ENCODE measurements at regions not wholly inside any gene's neighbourhood (a gene's known extent, or its start where the extent isn't known, plus 50 kb on each side); places are given as distances from the start of the nearest gene placed in this dataset.

GRCh38 chr5:180423598-180423997 lies 70.5 kb upstream of the GFPT2 start:
- ChIA-PET CTCF (interaction anchor here (1.2 to 1.5 kb wide), 2 partner anchors 17 to 95 kb away, joined by 3 to 4 read pairs; no protein-coding TSS in a partner anchor), POLR2A (no interaction called here)
- no peak overlapping the region for H3K4me3 Mint-ChIP-seq
- peaks cover 8% of the 10 kb centered on the region for H3K4me1 Mint-ChIP-seq
- DNase-seq (ENCODE audit: low spot score) (no peak), ATAC-seq (0 out of 2 replicates have a peak, but pooled peaks have one; percentile 38)
- TF ChIP-seq, protein P1, sequence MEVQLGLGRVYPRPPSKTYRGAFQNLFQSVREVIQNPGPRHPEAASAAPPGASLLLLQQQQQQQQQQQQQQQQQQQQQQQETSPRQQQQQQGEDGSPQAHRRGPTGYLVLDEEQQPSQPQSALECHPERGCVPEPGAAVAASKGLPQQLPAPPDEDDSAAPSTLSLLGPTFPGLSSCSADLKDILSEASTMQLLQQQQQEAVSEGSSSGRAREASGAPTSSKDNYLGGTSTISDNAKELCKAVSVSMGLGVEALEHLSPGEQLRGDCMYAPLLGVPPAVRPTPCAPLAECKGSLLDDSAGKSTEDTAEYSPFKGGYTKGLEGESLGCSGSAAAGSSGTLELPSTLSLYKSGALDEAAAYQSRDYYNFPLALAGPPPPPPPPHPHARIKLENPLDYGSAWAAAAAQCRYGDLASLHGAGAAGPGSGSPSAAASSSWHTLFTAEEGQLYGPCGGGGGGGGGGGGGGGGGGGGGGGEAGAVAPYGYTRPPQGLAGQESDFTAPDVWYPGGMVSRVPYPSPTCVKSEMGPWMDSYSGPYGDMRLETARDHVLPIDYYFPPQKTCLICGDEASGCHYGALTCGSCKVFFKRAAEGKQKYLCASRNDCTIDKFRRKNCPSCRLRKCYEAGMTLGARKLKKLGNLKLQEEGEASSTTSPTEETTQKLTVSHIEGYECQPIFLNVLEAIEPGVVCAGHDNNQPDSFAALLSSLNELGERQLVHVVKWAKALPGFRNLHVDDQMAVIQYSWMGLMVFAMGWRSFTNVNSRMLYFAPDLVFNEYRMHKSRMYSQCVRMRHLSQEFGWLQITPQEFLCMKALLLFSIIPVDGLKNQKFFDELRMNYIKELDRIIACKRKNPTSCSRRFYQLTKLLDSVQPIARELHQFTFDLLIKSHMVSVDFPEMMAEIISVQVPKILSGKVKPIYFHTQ (CRISPR knock-in tag; IDR thresholded peaks at IDR 0.05), result no peak
- TF ChIP-seq ZNF423 (CRISPR knock-in tag; IDR thresholded peaks at IDR 0.05) (no peak), SMAD3 (CRISPR knock-in tag; IDR thresholded peaks at IDR 0.05; ENCODE audit: borderline replicate concordance) (no peak)
- TF ChIP-seq, protein P2, sequence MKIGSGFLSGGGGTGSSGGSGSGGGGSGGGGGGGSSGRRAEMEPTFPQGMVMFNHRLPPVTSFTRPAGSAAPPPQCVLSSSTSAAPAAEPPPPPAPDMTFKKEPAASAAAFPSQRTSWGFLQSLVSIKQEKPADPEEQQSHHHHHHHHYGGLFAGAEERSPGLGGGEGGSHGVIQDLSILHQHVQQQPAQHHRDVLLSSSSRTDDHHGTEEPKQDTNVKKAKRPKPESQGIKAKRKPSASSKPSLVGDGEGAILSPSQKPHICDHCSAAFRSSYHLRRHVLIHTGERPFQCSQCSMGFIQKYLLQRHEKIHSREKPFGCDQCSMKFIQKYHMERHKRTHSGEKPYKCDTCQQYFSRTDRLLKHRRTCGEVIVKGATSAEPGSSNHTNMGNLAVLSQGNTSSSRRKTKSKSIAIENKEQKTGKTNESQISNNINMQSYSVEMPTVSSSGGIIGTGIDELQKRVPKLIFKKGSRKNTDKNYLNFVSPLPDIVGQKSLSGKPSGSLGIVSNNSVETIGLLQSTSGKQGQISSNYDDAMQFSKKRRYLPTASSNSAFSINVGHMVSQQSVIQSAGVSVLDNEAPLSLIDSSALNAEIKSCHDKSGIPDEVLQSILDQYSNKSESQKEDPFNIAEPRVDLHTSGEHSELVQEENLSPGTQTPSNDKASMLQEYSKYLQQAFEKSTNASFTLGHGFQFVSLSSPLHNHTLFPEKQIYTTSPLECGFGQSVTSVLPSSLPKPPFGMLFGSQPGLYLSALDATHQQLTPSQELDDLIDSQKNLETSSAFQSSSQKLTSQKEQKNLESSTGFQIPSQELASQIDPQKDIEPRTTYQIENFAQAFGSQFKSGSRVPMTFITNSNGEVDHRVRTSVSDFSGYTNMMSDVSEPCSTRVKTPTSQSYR (CRISPR knock-in tag; IDR thresholded peaks at IDR 0.05), result no peak
- TF ChIP-seq, protein P3, sequence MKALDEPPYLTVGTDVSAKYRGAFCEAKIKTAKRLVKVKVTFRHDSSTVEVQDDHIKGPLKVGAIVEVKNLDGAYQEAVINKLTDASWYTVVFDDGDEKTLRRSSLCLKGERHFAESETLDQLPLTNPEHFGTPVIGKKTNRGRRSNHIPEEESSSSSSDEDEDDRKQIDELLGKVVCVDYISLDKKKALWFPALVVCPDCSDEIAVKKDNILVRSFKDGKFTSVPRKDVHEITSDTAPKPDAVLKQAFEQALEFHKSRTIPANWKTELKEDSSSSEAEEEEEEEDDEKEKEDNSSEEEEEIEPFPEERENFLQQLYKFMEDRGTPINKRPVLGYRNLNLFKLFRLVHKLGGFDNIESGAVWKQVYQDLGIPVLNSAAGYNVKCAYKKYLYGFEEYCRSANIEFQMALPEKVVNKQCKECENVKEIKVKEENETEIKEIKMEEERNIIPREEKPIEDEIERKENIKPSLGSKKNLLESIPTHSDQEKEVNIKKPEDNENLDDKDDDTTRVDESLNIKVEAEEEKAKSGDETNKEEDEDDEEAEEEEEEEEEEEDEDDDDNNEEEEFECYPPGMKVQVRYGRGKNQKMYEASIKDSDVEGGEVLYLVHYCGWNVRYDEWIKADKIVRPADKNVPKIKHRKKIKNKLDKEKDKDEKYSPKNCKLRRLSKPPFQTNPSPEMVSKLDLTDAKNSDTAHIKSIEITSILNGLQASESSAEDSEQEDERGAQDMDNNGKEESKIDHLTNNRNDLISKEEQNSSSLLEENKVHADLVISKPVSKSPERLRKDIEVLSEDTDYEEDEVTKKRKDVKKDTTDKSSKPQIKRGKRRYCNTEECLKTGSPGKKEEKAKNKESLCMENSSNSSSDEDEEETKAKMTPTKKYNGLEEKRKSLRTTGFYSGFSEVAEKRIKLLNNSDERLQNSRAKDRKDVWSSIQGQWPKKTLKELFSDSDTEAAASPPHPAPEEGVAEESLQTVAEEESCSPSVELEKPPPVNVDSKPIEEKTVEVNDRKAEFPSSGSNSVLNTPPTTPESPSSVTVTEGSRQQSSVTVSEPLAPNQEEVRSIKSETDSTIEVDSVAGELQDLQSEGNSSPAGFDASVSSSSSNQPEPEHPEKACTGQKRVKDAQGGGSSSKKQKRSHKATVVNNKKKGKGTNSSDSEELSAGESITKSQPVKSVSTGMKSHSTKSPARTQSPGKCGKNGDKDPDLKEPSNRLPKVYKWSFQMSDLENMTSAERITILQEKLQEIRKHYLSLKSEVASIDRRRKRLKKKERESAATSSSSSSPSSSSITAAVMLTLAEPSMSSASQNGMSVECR (CRISPR knock-in tag; IDR thresholded peaks at IDR 0.05; ENCODE audit: borderline replicate concordance), result no peak
- no peaks in the 10 kb centered on the region for H3K36me3 Mint-ChIP-seq
- no peaks in the 10 kb centered on the region for H3K27me3 Mint-ChIP-seq (ENCODE audit: low read depth)
- H3K9me3 Mint-ChIP-seq, result peaks cover 9% of the 10 kb centered on the region
- H3K27ac Mint-ChIP-seq, result peak overlapping the region; percentile 37; the same call in 1 of the 2 replicates

DNA sequence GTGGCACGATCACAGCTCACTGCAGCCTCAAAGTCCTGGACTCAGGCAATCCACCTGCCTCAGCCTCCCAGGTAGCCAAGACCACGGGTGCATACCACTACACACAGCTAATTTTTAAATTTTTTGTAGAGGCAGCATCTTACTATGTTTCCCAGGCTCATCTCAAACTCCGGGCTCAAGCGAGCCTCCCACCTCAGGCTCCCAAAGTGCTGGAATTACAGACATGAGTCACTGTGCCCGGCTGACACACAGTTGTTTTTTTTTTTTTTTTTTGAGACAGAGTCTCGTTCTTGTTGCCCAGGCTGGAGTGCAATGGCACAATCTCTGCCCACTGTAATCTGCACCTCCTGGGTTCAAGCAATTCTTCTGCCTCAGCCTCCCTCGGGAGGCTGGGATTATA lies 70.1 kb upstream of the CNOT6 start:
- Mint-ChIP-seq H3K4me1 (peaks cover 4% of the 10 kb centered on the region; the same call in 1 of the 2 replicates), H3K27me3 (ENCODE audit: low read depth) (no peaks in the 10 kb centered on the region), H3K4me3 (no peak overlapping the region), H3K36me3 (no peaks in the 10 kb centered on the region), H3K27ac (no peak overlapping the region), H3K9me3 (peaks cover 9% of the 10 kb centered on the region)
- no peak for DNase-seq (ENCODE audit: low spot score)
- ChIA-PET POLR2A (no interaction called here), CTCF (interaction anchor here (0.6 kb wide), 1 partner anchor 125 kb away, joined by 3 read pairs; no protein-coding TSS in a partner anchor)
- ATAC-seq, result no peak
- TF ChIP-seq E2F5 (CRISPR knock-in tag; IDR thresholded peaks at IDR 0.05), result no peak
- TF ChIP-seq, protein P4, sequence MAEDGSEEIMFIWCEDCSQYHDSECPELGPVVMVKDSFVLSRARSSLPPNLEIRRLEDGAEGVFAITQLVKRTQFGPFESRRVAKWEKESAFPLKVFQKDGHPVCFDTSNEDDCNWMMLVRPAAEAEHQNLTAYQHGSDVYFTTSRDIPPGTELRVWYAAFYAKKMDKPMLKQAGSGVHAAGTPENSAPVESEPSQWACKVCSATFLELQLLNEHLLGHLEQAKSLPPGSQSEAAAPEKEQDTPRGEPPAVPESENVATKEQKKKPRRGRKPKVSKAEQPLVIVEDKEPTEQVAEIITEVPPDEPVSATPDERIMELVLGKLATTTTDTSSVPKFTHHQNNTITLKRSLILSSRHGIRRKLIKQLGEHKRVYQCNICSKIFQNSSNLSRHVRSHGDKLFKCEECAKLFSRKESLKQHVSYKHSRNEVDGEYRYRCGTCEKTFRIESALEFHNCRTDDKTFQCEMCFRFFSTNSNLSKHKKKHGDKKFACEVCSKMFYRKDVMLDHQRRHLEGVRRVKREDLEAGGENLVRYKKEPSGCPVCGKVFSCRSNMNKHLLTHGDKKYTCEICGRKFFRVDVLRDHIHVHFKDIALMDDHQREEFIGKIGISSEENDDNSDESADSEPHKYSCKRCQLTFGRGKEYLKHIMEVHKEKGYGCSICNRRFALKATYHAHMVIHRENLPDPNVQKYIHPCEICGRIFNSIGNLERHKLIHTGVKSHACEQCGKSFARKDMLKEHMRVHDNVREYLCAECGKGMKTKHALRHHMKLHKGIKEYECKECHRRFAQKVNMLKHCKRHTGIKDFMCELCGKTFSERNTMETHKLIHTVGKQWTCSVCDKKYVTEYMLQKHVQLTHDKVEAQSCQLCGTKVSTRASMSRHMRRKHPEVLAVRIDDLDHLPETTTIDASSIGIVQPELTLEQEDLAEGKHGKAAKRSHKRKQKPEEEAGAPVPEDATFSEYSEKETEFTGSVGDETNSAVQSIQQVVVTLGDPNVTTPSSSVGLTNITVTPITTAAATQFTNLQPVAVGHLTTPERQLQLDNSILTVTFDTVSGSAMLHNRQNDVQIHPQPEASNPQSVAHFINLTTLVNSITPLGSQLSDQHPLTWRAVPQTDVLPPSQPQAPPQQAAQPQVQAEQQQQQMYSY (CRISPR knock-in tag; IDR thresholded peaks at IDR 0.05), result no peak
- no peak for TF ChIP-seq RORB (CRISPR knock-in tag; IDR thresholded peaks at IDR 0.05)
- no peak for TF ChIP-seq TEAD1 (CRISPR knock-in tag; IDR thresholded peaks at IDR 0.05)
- no peak for TF ChIP-seq ZNF219 (CRISPR knock-in tag; IDR thresholded peaks at IDR 0.05; ENCODE audit: borderline replicate concordance)
- TF ChIP-seq ATF3 (CRISPR knock-in tag; conservative IDR thresholded peaks at IDR 0.05), result no peak
- TF ChIP-seq CDX4 (CRISPR knock-in tag; IDR thresholded peaks at IDR 0.05; ENCODE audit: borderline replicate concordance), result no peak
- TF ChIP-seq CREM (CRISPR knock-in tag; IDR thresholded peaks at IDR 0.05), result no peak
- TF ChIP-seq ZNF317 (CRISPR knock-in tag; IDR thresholded peaks at IDR 0.05; ENCODE audit: borderline replicate concordance, low read depth), result no peak
- TF ChIP-seq, protein P5, sequence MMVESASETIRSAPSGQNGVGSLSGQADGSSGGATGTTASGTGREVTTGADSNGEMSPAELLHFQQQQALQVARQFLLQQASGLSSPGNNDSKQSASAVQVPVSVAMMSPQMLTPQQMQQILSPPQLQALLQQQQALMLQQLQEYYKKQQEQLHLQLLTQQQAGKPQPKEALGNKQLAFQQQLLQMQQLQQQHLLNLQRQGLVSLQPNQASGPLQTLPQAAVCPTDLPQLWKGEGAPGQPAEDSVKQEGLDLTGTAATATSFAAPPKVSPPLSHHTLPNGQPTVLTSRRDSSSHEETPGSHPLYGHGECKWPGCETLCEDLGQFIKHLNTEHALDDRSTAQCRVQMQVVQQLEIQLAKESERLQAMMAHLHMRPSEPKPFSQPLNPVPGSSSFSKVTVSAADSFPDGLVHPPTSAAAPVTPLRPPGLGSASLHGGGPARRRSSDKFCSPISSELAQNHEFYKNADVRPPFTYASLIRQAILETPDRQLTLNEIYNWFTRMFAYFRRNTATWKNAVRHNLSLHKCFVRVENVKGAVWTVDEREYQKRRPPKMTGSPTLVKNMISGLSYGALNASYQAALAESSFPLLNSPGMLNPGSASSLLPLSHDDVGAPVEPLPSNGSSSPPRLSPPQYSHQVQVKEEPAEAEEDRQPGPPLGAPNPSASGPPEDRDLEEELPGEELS (CRISPR knock-in tag; IDR thresholded peaks at IDR 0.05), result no peak
- TF ChIP-seq MYBL2 (CRISPR knock-in tag; IDR thresholded peaks at IDR 0.05), result no peak

Data from WTC11 (cell line).